Body of pancreas (tissue), 4 donors: ENCODE measurements at regions not wholly inside any gene's neighbourhood (a gene's known extent, or its start where the extent isn't known, plus 50 kb on each side); places are given as distances from the start of the nearest gene placed in this dataset.

Source experiments
- POLR2A ChIP-seq, 3 donors: fragments of 450-650 bp; IDR thresholded peaks; one replicate each; pipeline ENCODE4 v1.6.1; 2016; ENCODE audit warnings: antibody characterized with exemption in 3 of 3, mild to moderate bottlenecking in 2 of 3
- TF ChIP-seq, protein P1 (sequence below), 7 experiments: fragments of 450-650 bp in 4 of 7; fragments of 200-600 bp in 3 of 7; sonication (generic) in 3 of 7; IDR thresholded peaks; one replicate each; pipeline ENCODE4 v1.5.1; 2016 to 2019; ENCODE audit warnings: antibody characterized with exemption in 7 of 7

- TF ChIP-seq, protein P1, sequence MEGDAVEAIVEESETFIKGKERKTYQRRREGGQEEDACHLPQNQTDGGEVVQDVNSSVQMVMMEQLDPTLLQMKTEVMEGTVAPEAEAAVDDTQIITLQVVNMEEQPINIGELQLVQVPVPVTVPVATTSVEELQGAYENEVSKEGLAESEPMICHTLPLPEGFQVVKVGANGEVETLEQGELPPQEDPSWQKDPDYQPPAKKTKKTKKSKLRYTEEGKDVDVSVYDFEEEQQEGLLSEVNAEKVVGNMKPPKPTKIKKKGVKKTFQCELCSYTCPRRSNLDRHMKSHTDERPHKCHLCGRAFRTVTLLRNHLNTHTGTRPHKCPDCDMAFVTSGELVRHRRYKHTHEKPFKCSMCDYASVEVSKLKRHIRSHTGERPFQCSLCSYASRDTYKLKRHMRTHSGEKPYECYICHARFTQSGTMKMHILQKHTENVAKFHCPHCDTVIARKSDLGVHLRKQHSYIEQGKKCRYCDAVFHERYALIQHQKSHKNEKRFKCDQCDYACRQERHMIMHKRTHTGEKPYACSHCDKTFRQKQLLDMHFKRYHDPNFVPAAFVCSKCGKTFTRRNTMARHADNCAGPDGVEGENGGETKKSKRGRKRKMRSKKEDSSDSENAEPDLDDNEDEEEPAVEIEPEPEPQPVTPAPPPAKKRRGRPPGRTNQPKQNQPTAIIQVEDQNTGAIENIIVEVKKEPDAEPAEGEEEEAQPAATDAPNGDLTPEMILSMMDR (IDR thresholded peaks at IDR 0.05): no peak
- TF ChIP-seq POLR2A (IDR thresholded peaks at IDR 0.05): no peak
Observed at GRCh38 chr3:177461765-177462164, 264.5 kb upstream of the TBL1XR1 start.
